NB4 (cell line): ENCODE measurements at regions not wholly inside any gene's neighbourhood (a gene's known extent, or its start where the extent isn't known, plus 50 kb on each side); places are given as distances from the start of the nearest gene placed in this dataset.

Experiments used
- MAX ChIP-seq: IDR thresholded peaks from 2 replicates; pipeline ENCODE4 v1.6.1; 2011; ENCODE audit warnings: low read depth, low read length
- MYC ChIP-seq: IDR thresholded peaks from 2 replicates; pipeline ENCODE4 v1.6.1; 2011; ENCODE audit warnings: low read depth, low read length
- TF ChIP-seq, protein P1 (sequence below): IDR thresholded peaks from one replicate; pipeline ENCODE4 v1.5.1; 2012; ENCODE audit warnings: low read depth, low read length

- TF ChIP-seq, protein P1, sequence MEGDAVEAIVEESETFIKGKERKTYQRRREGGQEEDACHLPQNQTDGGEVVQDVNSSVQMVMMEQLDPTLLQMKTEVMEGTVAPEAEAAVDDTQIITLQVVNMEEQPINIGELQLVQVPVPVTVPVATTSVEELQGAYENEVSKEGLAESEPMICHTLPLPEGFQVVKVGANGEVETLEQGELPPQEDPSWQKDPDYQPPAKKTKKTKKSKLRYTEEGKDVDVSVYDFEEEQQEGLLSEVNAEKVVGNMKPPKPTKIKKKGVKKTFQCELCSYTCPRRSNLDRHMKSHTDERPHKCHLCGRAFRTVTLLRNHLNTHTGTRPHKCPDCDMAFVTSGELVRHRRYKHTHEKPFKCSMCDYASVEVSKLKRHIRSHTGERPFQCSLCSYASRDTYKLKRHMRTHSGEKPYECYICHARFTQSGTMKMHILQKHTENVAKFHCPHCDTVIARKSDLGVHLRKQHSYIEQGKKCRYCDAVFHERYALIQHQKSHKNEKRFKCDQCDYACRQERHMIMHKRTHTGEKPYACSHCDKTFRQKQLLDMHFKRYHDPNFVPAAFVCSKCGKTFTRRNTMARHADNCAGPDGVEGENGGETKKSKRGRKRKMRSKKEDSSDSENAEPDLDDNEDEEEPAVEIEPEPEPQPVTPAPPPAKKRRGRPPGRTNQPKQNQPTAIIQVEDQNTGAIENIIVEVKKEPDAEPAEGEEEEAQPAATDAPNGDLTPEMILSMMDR = no peak
- TF ChIP-seq MYC (no peak), MAX (no peak)
Measured at GRCh38 chr16:86850670-86851069, 272.3 kb downstream of the FOXL1 start.
